HCT116 (cell line): ENCODE measurements at regions not wholly inside any gene's neighbourhood (a gene's known extent, or its start where the extent isn't known, plus 50 kb on each side); places are given as distances from the start of the nearest gene placed in this dataset.

ENCODE experiments used
- ATAC-seq: fragments of 200-7000 bp; cut with Tn5 transposase; 2 replicates; pipeline ENCODE4 v1.9.1; 2020; ENCODE audit warnings: mild to moderate bottlenecking, moderate library complexity
- BruUV-seq: library from RNA; stranded (reverse); fragments of 400-500 nt; replicated peaks from 2 replicates; lab custom pipeline; 2021; lab: Mats Ljungman, UMichigan
- CTCF ChIA-PET: fragments of 300-600 bp; sonication (Branson Sonifier 250); formaldehyde crosslinking; loops from one replicate; lab custom pipeline; 2021; ENCODE audit warnings: antibody characterized with exemption; lab: Charles Lee
- POLR2A ChIA-PET: fragments of 300-600, 350-600 bp; sonication (Branson Sonifier 250); formaldehyde crosslinking; loops from one replicate; lab custom pipeline; 2021; ENCODE audit warnings: antibody characterized with exemption; lab: Charles Lee
- RAD21 ChIA-PET, 2 experiments: fragments of 300-600 bp; sonication (Branson Sonifier 250); formaldehyde crosslinking; loops; one replicate each; lab custom pipeline; 2023; ENCODE audit warnings: low total read pairs in 2 of 2; ENCODE audit not compliant: uncharacterized antibody in 2 of 2, unreplicated experiment in 2 of 2, low non-redundant PET in 1 of 2; lab: Charles Lee
- DNase-seq: peaks from one replicate; pipeline ENCODE4 v3.0.0-alpha.2; 2010; ENCODE audit warnings: low read depth, low spot score
- H2AFZ ChIP-seq: fragments of 200-600 bp; shearing (Covaris generic), sonication (generic); 2 replicates; pipeline ENCODE4 v1.6.1; 2017; ENCODE audit warnings: low read depth, mixed run types, mixed read lengths, antibody characterized with exemption, low read length; ENCODE audit not compliant: poor library complexity, severe bottlenecking
- H3K27ac ChIP-seq: 2 replicates; pipeline ENCODE4 v1.5.1; 2012; ENCODE audit warnings: low read depth, low read length
- H3K27me3 ChIP-seq: fragments of 200-600 bp; sonication (generic); 2 replicates; pipeline ENCODE4 v1.6.1; 2016; ENCODE audit warnings: mixed run types, low read length, mixed read lengths; ENCODE audit not compliant: insufficient read depth
- H3K36me3 ChIP-seq, 2 experiments: fragments of 200-500 bp in 1 of 2; fragments of 200-600 bp in 1 of 2; sonication (Bioruptor generic) in 1 of 2; sonication (generic) in 1 of 2; 2 replicates each; pipeline versions ENCODE4 v1.5.1 to v1.6.1; 2014 to 2016; ENCODE audit warnings: low read length in 2 of 2, inconsistent platforms in 1 of 2, mixed read lengths in 1 of 2, mixed run types in 1 of 2; ENCODE audit not compliant: insufficient read depth in 2 of 2, control insufficient read depth in 1 of 2
- H3K4me1 ChIP-seq, 2 experiments: fragments of 200-600 bp in 1 of 2; sonication (generic) in 1 of 2; 2 replicates each; pipeline versions ENCODE4 v1.5.1 to v1.6.1; 2012 to 2017; ENCODE audit warnings: low read length in 2 of 2, inconsistent platforms in 1 of 2, mild to moderate bottlenecking in 1 of 2, mixed read lengths in 1 of 2, mixed run types in 1 of 2, moderate library complexity in 1 of 2; ENCODE audit not compliant: insufficient read depth in 2 of 2, control insufficient read depth in 1 of 2
- H3K4me2 ChIP-seq: fragments of 200-600 bp; sonication (generic); 2 replicates; pipeline ENCODE4 v1.6.1; 2017; ENCODE audit warnings: mixed run types, low read length, mixed read lengths
- H3K4me3 ChIP-seq, 2 experiments: fragments of 200-600 bp in 1 of 2; sonication (generic) in 1 of 2; replicated peaks in 1 of 2; 2 replicates each; pipeline ENCODE4 v1.5.1; 2011 to 2016; ENCODE audit warnings: low read length in 2 of 2, control low read depth in 1 of 2, low read depth in 1 of 2, mild to moderate bottlenecking in 1 of 2, mixed read lengths in 1 of 2, mixed run types in 1 of 2
- H3K79me2 ChIP-seq: fragments of 200-600 bp; sonication (generic); 2 replicates; pipeline ENCODE4 v1.6.1; 2017; ENCODE audit warnings: mild to moderate bottlenecking, mixed run types, low read length, moderate library complexity, mixed read lengths; ENCODE audit not compliant: insufficient read depth
- H3K9ac ChIP-seq: fragments of 200-600 bp; sonication (generic); 2 replicates; pipeline ENCODE4 v1.6.1; 2016; ENCODE audit warnings: low read length, mixed read lengths
- H3K9me2 ChIP-seq: fragments of 200-600 bp; sonication (generic), shearing (Covaris generic); 2 replicates; pipeline ENCODE4 v1.6.1; 2017; ENCODE audit warnings: mixed run types, mild to moderate bottlenecking, moderate library complexity; ENCODE audit not compliant: insufficient read depth
- H3K9me3 ChIP-seq, 2 experiments: fragments of 200-500 bp in 1 of 2; fragments of 200-600 bp in 1 of 2; sonication (Bioruptor generic) in 1 of 2; sonication (generic) in 1 of 2; 2 replicates each; pipeline ENCODE4 v1.6.1; 2014 to 2017; ENCODE audit warnings: low read length in 2 of 2, mixed read lengths in 2 of 2, inconsistent platforms in 1 of 2, low read depth in 1 of 2, mild to moderate bottlenecking in 1 of 2, mixed run types in 1 of 2, moderate library complexity in 1 of 2; ENCODE audit not compliant: control insufficient read depth in 1 of 2, insufficient read depth in 1 of 2
- H4K20me1 ChIP-seq: fragments of 200-600 bp; sonication (generic), shearing (Covaris generic); 2 replicates; pipeline ENCODE4 v1.6.1; 2017; ENCODE audit warnings: mixed run types, mild to moderate bottlenecking, moderate library complexity; ENCODE audit not compliant: insufficient read depth
- CBX3 ChIP-seq: IDR thresholded peaks from 2 replicates; pipeline ENCODE4 v1.6.1; 2012; ENCODE audit warnings: low read depth
- CTCF ChIP-seq, 3 experiments: fragments of 200-600 bp in 1 of 3; sonication (generic) in 1 of 3; IDR thresholded peaks in 2 of 3; conservative IDR thresholded peaks in 1 of 3; 2 replicates each; pipeline ENCODE4 v1.5.1; 2012 to 2017; ENCODE audit warnings: low read depth in 2 of 3, low read length in 2 of 3, antibody characterized with exemption in 1 of 3, borderline replicate concordance in 1 of 3, control low read depth in 1 of 3, mild to moderate bottlenecking in 1 of 3, mixed read lengths in 1 of 3, mixed run types in 1 of 3, moderate library complexity in 1 of 3; ENCODE audit not compliant: insufficient read depth in 1 of 3
- EGR1 ChIP-seq: IDR thresholded peaks from 2 replicates; pipeline ENCODE4 v1.6.1; 2012; ENCODE audit warnings: low read depth
- ELF1 ChIP-seq: IDR thresholded peaks from 2 replicates; pipeline ENCODE4 v1.6.1; 2012; ENCODE audit warnings: low read depth, borderline replicate concordance
- EZH2 ChIP-seq: fragments of 200-600 bp; sonication (generic); IDR thresholded peaks from 2 replicates; pipeline ENCODE4 v1.6.1; 2017; ENCODE audit warnings: antibody characterized with exemption, mixed run types
- FOSL1 ChIP-seq: IDR thresholded peaks from 2 replicates; pipeline ENCODE4 v1.6.1; 2012; ENCODE audit warnings: low read depth
- JUND ChIP-seq: IDR thresholded peaks from 2 replicates; pipeline ENCODE4 v1.6.1; 2012
- MAX ChIP-seq: IDR thresholded peaks from 2 replicates; pipeline ENCODE4 v1.6.1; 2012
- POLR2A ChIP-seq: IDR thresholded peaks from 2 replicates; pipeline ENCODE4 v1.7.0; 2011; ENCODE audit warnings: borderline replicate concordance; ENCODE audit not compliant: insufficient read depth, insufficient read length; ENCODE audit errors: extremely low read depth
- POLR2AphosphoS5 ChIP-seq: IDR thresholded peaks from 2 replicates; pipeline ENCODE4 v1.6.1; 2011; ENCODE audit warnings: mild to moderate bottlenecking, low read depth, low read length, moderate library complexity
- RAD21 ChIP-seq: IDR thresholded peaks from 2 replicates; pipeline ENCODE4 v1.6.1; 2012; ENCODE audit warnings: low read depth, mild to moderate bottlenecking
- REST ChIP-seq: IDR thresholded peaks from 2 replicates; pipeline ENCODE4 v1.6.1; 2012; ENCODE audit warnings: low read depth
- SP1 ChIP-seq: IDR thresholded peaks from 2 replicates; pipeline ENCODE4 v1.6.1; 2012; ENCODE audit warnings: low read depth
- TCF7L2 ChIP-seq: IDR thresholded peaks from 2 replicates; pipeline ENCODE4 v1.7.0; 2011; ENCODE audit warnings: borderline replicate concordance, inconsistent platforms; ENCODE audit not compliant: insufficient read depth, insufficient read length; ENCODE audit errors: extremely low read depth
- YY1 ChIP-seq: IDR thresholded peaks from 2 replicates; pipeline ENCODE4 v1.6.1; 2011; ENCODE audit warnings: low read length, low read depth, moderate library complexity, mild to moderate bottlenecking; ENCODE audit not compliant: insufficient replicate concordance; ENCODE audit errors: extremely low read depth
- ZBTB33 ChIP-seq: IDR thresholded peaks from 2 replicates; pipeline ENCODE4 v1.6.1; 2011; ENCODE audit warnings: mild to moderate bottlenecking, low read length, moderate library complexity; ENCODE audit not compliant: insufficient replicate concordance; ENCODE audit errors: extremely low read depth
- ZNF274 ChIP-seq: fragments of 200-500 bp; sonication (Bioruptor generic); IDR thresholded peaks from 2 replicates; pipeline ENCODE4 v1.6.1; 2014; ENCODE audit warnings: mild to moderate bottlenecking, low read depth, low read length, inconsistent platforms
- intact Hi-C: fragments of 100-400 bp; cut with micrococcal nuclease; formaldehyde crosslinking; loops from 2 replicates; pipeline ENCODE4 v1.10.0; 2022
- TF ChIP-seq, protein P1 (sequence below): IDR thresholded peaks from 2 replicates; pipeline ENCODE4 v1.6.1; 2012

- no peak for ATAC-seq
- TF ChIP-seq, protein P1, sequence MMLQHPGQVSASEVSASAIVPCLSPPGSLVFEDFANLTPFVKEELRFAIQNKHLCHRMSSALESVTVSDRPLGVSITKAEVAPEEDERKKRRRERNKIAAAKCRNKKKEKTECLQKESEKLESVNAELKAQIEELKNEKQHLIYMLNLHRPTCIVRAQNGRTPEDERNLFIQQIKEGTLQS, result no peak
- TF ChIP-seq REST (no peak), FOSL1 (no peak), POLR2A (no peak), RAD21 (no peak), ELF1 (no peak), EZH2 (no peak), TCF7L2 (no peak), JUND (no peak), EGR1 (no peak), YY1 (no peak), ZBTB33 (no peak), MAX (no peak), SP1 (no peak), ZNF274 (no peak), CBX3 (no peak), POLR2AphosphoS5 (no peak), CTCF (IDR thresholded peaks at IDR 0.05 in 2 of 3, conservative IDR thresholded peaks at IDR 0.05 in 1 of 3; ENCODE audit: borderline replicate concordance in 1 of 3, insufficient read depth in 1 of 3, low read depth in 2 of 3, low read length in 2 of 3) (no peak)
- TF ChIP-seq, all 23 proteins: peak for 0
- no peak overlapping the region for H3K4me3 ChIP-seq
- H2AFZ ChIP-seq, result no peak overlapping the region
- no peak overlapping the region for H3K27ac ChIP-seq
- no peak for DNase-seq
- no peaks in the 10 kb centered on the region for H3K36me3 ChIP-seq
- no peaks in the 10 kb centered on the region for H3K9me2 ChIP-seq
- H3K4me2 ChIP-seq, result no peak overlapping the region
- no TSS peak for BruUV-seq
- intact Hi-C loops, result no loop called here
- no peaks in the 10 kb centered on the region for H3K4me1 ChIP-seq
- peaks cover 0 to 3% of the 10 kb centered on the region in 2 experiments; a peak in 2 of 4 replicates for H3K9me3 ChIP-seq
- H3K79me2 ChIP-seq, result no peaks in the 10 kb centered on the region
- no peak overlapping the region for H3K9ac ChIP-seq
- no peaks in the 10 kb centered on the region for H3K27me3 ChIP-seq
- no peaks in the 10 kb centered on the region; the same call in 1 of the 2 replicates for H4K20me1 ChIP-seq
- CTCF ChIA-PET, result no interaction called here
- RAD21 ChIA-PET, result no interaction called here
- POLR2A ChIA-PET, result no interaction called here
Observed at GRCh38 chr4:44931720-44932119, 205.4 kb upstream of the GNPDA2 start.
